ENCODE measurements at regions not wholly inside any gene's neighbourhood (a gene's known extent, or its start where the extent isn't known, plus 50 kb on each side); places are given as distances from the start of the nearest gene placed in this dataset.

- TF ChIP-seq CTCF (IDR thresholded peaks at IDR 0.05) = no peak
- no peak for TF ChIP-seq POLR2A (IDR thresholded peaks at IDR 0.05)
Measured at GRCh38 chr6:135586388-135586787, 88.8 kb upstream of the AHI1 start.
